PC-9 (cell line): ENCODE measurements at regions not wholly inside any gene's neighbourhood (a gene's known extent, or its start where the extent isn't known, plus 50 kb on each side); places are given as distances from the start of the nearest gene placed in this dataset.

Experiments used
- BruUV-seq: library from RNA; stranded (reverse); fragments of 400-500 nt; replicated peaks from 2 replicates; lab custom pipeline; 2021; lab: Mats Ljungman, UMichigan
- CTCF ChIA-PET: fragments of 300-600 bp; sonication (Branson Sonifier 250); formaldehyde crosslinking; loops from one replicate; lab custom pipeline; 2022; ENCODE audit warnings: antibody characterized with exemption; lab: Charles Lee
- POLR2A ChIA-PET: fragments of 300-600 bp; sonication (Branson Sonifier 250); formaldehyde crosslinking; loops from one replicate; lab custom pipeline; 2022; ENCODE audit warnings: antibody characterized with exemption; ENCODE audit not compliant: unreplicated experiment; lab: Charles Lee
- DNase-seq, 2 experiments: peaks; one replicate each; pipeline versions ENCODE4 v3.0.0 to v3.0.0-alpha.2; 2015 to 2022; ENCODE audit warnings: mixed read lengths in 1 of 2
- H2AFZ ChIP-seq: fragments of 200-600 bp; sonication (generic); 2 replicates; pipeline ENCODE4 v1.8.1; 2017; ENCODE audit warnings: antibody characterized with exemption
- H3F3A ChIP-seq: fragments of 200-600 bp; sonication (generic); 2 replicates; pipeline ENCODE4 v1.8.1; 2017; ENCODE audit warnings: antibody characterized with exemption, mild to moderate bottlenecking, low read depth; ENCODE audit not compliant: insufficient read depth
- H3K27ac ChIP-seq: fragments of 200-600 bp; sonication (generic); 2 replicates; pipeline ENCODE4 v1.6.1; 2016; ENCODE audit warnings: mixed run types
- H3K27me3 ChIP-seq: fragments of 200-600 bp; sonication (generic); 2 replicates; pipeline ENCODE4 v1.6.1; 2016; ENCODE audit warnings: low read depth, mixed run types; ENCODE audit not compliant: insufficient read depth
- H3K36me3 ChIP-seq: fragments of 200-600 bp; sonication (generic); 2 replicates; pipeline ENCODE4 v1.6.1; 2016; ENCODE audit warnings: low read depth, mixed run types
- H3K4me1 ChIP-seq: fragments of 200-600 bp; sonication (generic); replicated peaks from 2 replicates; pipeline ENCODE4 v1.6.1; 2016; ENCODE audit warnings: mixed run types; ENCODE audit not compliant: insufficient read depth
- H3K4me2 ChIP-seq: fragments of 200-600 bp; sonication (generic); 2 replicates; pipeline ENCODE4 v1.6.1; 2017; ENCODE audit warnings: mixed run types
- H3K4me3 ChIP-seq: fragments of 200-600 bp; sonication (generic); 2 replicates; pipeline ENCODE4 v1.6.1; 2016; ENCODE audit warnings: mixed run types
- H3K79me2 ChIP-seq: fragments of 200-600 bp; sonication (generic); 2 replicates; pipeline ENCODE4 v1.6.1; 2017; ENCODE audit warnings: low read depth, mixed run types
- H3K9me2 ChIP-seq: fragments of 200-600 bp; sonication (generic); 2 replicates; pipeline ENCODE4 v1.8.1; 2017; ENCODE audit warnings: mild to moderate bottlenecking; ENCODE audit not compliant: insufficient read depth
- H3K9me3 ChIP-seq: fragments of 200-600 bp; sonication (generic); 2 replicates; pipeline ENCODE4 v1.8.1; 2016; ENCODE audit warnings: low read depth; ENCODE audit not compliant: insufficient read depth
- H4K20me1 ChIP-seq: fragments of 200-600 bp; sonication (generic); 2 replicates; pipeline ENCODE4 v1.8.1; 2017; ENCODE audit not compliant: insufficient read depth
- CTCF ChIP-seq: fragments of 200-600 bp; sonication (generic); conservative IDR thresholded peaks from 2 replicates; pipeline ENCODE4 v1.6.1; 2017; ENCODE audit warnings: mixed run types, antibody characterized with exemption, mild to moderate bottlenecking, moderate library complexity
- EZH2 ChIP-seq: fragments of 200-600 bp; sonication (generic); IDR thresholded peaks from 2 replicates; pipeline ENCODE4 v1.8.0; 2017; ENCODE audit warnings: antibody characterized with exemption, low read depth
- intact Hi-C: fragments of 100-400 bp; cut with micrococcal nuclease; formaldehyde crosslinking; loops from one replicate; pipeline ENCODE4 v1.10.0; 2022; ENCODE audit not compliant: unreplicated experiment

GRCh38 chr11:29005401-29005980, 897.3 kb downstream of the METTL15 start:
- H3K9me2 ChIP-seq, result no peaks in the 10 kb centered on the region
- no peaks in the 10 kb centered on the region for H4K20me1 ChIP-seq
- DNase-seq, result no peak
- intact Hi-C loops, result loop anchor here (10.0 kb wide), 1 partner anchor 961 kb away; no protein-coding TSS in a partner anchor
- POLR2A ChIA-PET, result no interaction called here
- no peak overlapping the region for H3K4me3 ChIP-seq
- H3K4me2 ChIP-seq, result no peak overlapping the region
- no peaks in the 10 kb centered on the region for H3F3A ChIP-seq
- no peaks in the 10 kb centered on the region for H3K4me1 ChIP-seq
- no peaks in the 10 kb centered on the region for H3K36me3 ChIP-seq
- H3K27me3 ChIP-seq, result no peaks in the 10 kb centered on the region
- CTCF ChIA-PET, result no interaction called here
- no peaks in the 10 kb centered on the region for H3K9me3 ChIP-seq
- no peak overlapping the region for H2AFZ ChIP-seq
- TF ChIP-seq EZH2 (no peak), CTCF (no peak)
- H3K79me2 ChIP-seq, result no peaks in the 10 kb centered on the region
- H3K27ac ChIP-seq, result no peak overlapping the region
- no TSS peak for BruUV-seq

- Histone ChIP-seq H3F3A (no peaks in the 10 kb centered on the region), H3K4me1 (no peaks in the 10 kb centered on the region), H3K27ac (no peak overlapping the region), H3K27me3 (no peaks in the 10 kb centered on the region), H3K4me3 (no peak overlapping the region), H3K36me3 (no peaks in the 10 kb centered on the region), H3K79me2 (no peaks in the 10 kb centered on the region), H3K9me2 (no peaks in the 10 kb centered on the region), H3K4me2 (no peak overlapping the region), H3K9me3 (no peaks in the 10 kb centered on the region), H4K20me1 (no peaks in the 10 kb centered on the region), H2AFZ (no peak overlapping the region)
- ChIA-PET POLR2A (no interaction called here), CTCF (interaction anchor here (0.5 kb wide), 1 partner anchor 34 kb away, joined by 4 read pairs; no protein-coding TSS in a partner anchor)
- TF ChIP-seq EZH2, result no peak
- no peak for TF ChIP-seq CTCF
- no TSS peak for BruUV-seq
- intact Hi-C loops, result loop anchor here (10.0 kb wide), 1 partner anchor 958 kb away; no protein-coding TSS in a partner anchor
- DNase-seq, result no peak
These were observed 894.6 kb downstream of the METTL15 start for GRCh38 chr11:29002816-29003215.

GRCh38 chr11:28999620-29000019, 891.4 kb downstream of the METTL15 start:
- Histone ChIP-seq H3F3A (no peaks in the 10 kb centered on the region), H2AFZ (no peak overlapping the region), H3K9me3 (no peaks in the 10 kb centered on the region), H3K36me3 (no peaks in the 10 kb centered on the region), H3K9me2 (no peaks in the 10 kb centered on the region), H3K4me1 (no peaks in the 10 kb centered on the region), H3K4me3 (no peak overlapping the region), H4K20me1 (no peaks in the 10 kb centered on the region), H3K27me3 (no peaks in the 10 kb centered on the region), H3K79me2 (no peaks in the 10 kb centered on the region), H3K27ac (no peak overlapping the region), H3K4me2 (no peak overlapping the region)
- BruUV-seq, result no TSS peak
- CTCF ChIA-PET, result no interaction called here
- POLR2A ChIA-PET, result no interaction called here
- TF ChIP-seq EZH2 (no peak), CTCF (no peak)
- DNase-seq, result no peak
- intact Hi-C loops, result loop anchor here (10.0 kb wide), 1 partner anchor 955 kb away; no protein-coding TSS in a partner anchor
